ENCODE measurements at regions not wholly inside any gene's neighbourhood (a gene's known extent, or its start where the extent isn't known, plus 50 kb on each side); places are given as distances from the start of the nearest gene placed in this dataset.

GRCh38 chr2:8215159-8215863 is 466.5 kb upstream of the ID2 start:
- Mint-ChIP-seq H3K27ac (no peak overlapping the region), H3K4me1 (ENCODE audit: low read depth) (peaks cover 25% of the 10 kb centered on the region), H3K27me3 (no peaks in the 10 kb centered on the region), H3K9me3 (no peaks in the 10 kb centered on the region), H3K4me3 (no peak overlapping the region), H3K36me3 (ENCODE audit: low read depth) (no peaks in the 10 kb centered on the region)
- intact Hi-C loops (cut with micrococcal nuclease) = no loop called here

GRCh38 chr2:8215982-8216381 is 465.9 kb upstream of the ID2 start:
- no peaks in the 10 kb centered on the region for H3K36me3 Mint-ChIP-seq (ENCODE audit: low read depth)
- H3K4me1 Mint-ChIP-seq (ENCODE audit: low read depth) = peaks cover 25% of the 10 kb centered on the region
- no peaks in the 10 kb centered on the region for H3K9me3 Mint-ChIP-seq
- H3K27me3 Mint-ChIP-seq = no peaks in the 10 kb centered on the region
- H3K4me3 Mint-ChIP-seq = no peak overlapping the region
- no peak overlapping the region for H3K27ac Mint-ChIP-seq
- intact Hi-C loops (cut with micrococcal nuclease) = no loop called here

- intact Hi-C loops (cut with micrococcal nuclease) = no loop called here
- H3K27me3 Mint-ChIP-seq = no peaks in the 10 kb centered on the region
- H3K9me3 Mint-ChIP-seq = no peaks in the 10 kb centered on the region
Observed at GRCh38 chr2:8216397-8216796, 465.5 kb upstream of the ID2 start.

GRCh38 chr2:8217468-8218030 is 464.3 kb upstream of the ID2 start:
- Mint-ChIP-seq H3K36me3 (ENCODE audit: low read depth) (no peaks in the 10 kb centered on the region), H3K4me1 (ENCODE audit: low read depth) (peaks cover 25% of the 10 kb centered on the region), H3K9me3 (no peaks in the 10 kb centered on the region), H3K27me3 (no peaks in the 10 kb centered on the region), H3K4me3 (no peak overlapping the region), H3K27ac (no peak overlapping the region)
- intact Hi-C loops (cut with micrococcal nuclease) = no loop called here

More at GRCh38 chr2:8216397-8216796, 465.5 kb upstream of the ID2 start:
- H3K36me3 Mint-ChIP-seq (ENCODE audit: low read depth) = no peaks in the 10 kb centered on the region
- H3K27ac Mint-ChIP-seq = no peak overlapping the region
- peaks cover 25% of the 10 kb centered on the region for H3K4me1 Mint-ChIP-seq (ENCODE audit: low read depth)
- H3K4me3 Mint-ChIP-seq = no peak overlapping the region

- Mint-ChIP-seq H3K36me3 (ENCODE audit: low read depth) (no peaks in the 10 kb centered on the region), H3K4me1 (ENCODE audit: low read depth) (peaks cover 20% of the 10 kb centered on the region), H3K27me3 (no peaks in the 10 kb centered on the region), H3K9me3 (no peaks in the 10 kb centered on the region), H3K27ac (no peak overlapping the region), H3K4me3 (no peak overlapping the region)
- intact Hi-C loops (cut with micrococcal nuclease) = no loop called here
Observed at GRCh38 chr2:8219096-8219495, 462.8 kb upstream of the ID2 start.

- no peaks in the 10 kb centered on the region for H3K36me3 Mint-ChIP-seq (ENCODE audit: low read depth)
- no peak overlapping the region for H3K27ac Mint-ChIP-seq
- no peaks in the 10 kb centered on the region for H3K27me3 Mint-ChIP-seq
- H3K4me3 Mint-ChIP-seq = no peak overlapping the region
- intact Hi-C loops (cut with micrococcal nuclease) = no loop called here
- H3K9me3 Mint-ChIP-seq = no peaks in the 10 kb centered on the region
- peaks cover 15% of the 10 kb centered on the region for H3K4me1 Mint-ChIP-seq (ENCODE audit: low read depth)
Observed at GRCh38 chr2:8219631-8220355, 462.1 kb upstream of the ID2 start.

GRCh38 chr2:8222979-8223694 is 458.7 kb upstream of the ID2 start:
- intact Hi-C loops (cut with micrococcal nuclease) = no loop called here
- no peaks in the 10 kb centered on the region for H3K9me3 Mint-ChIP-seq

GRCh38 chr2:8223695-8224346 is 458.0 kb upstream of the ID2 start:
- Mint-ChIP-seq H3K4me3 (no peak overlapping the region), H3K4me1 (ENCODE audit: low read depth) (peaks cover 5% of the 10 kb centered on the region), H3K36me3 (ENCODE audit: low read depth) (no peaks in the 10 kb centered on the region), H3K27me3 (no peaks in the 10 kb centered on the region), H3K27ac (no peak overlapping the region), H3K9me3 (no peaks in the 10 kb centered on the region)
- intact Hi-C loops (cut with micrococcal nuclease) = no loop called here

More at GRCh38 chr2:8222979-8223694, 458.7 kb upstream of the ID2 start:
- H3K27me3 Mint-ChIP-seq = no peaks in the 10 kb centered on the region
- H3K4me1 Mint-ChIP-seq (ENCODE audit: low read depth) = peaks cover 5% of the 10 kb centered on the region
- H3K36me3 Mint-ChIP-seq (ENCODE audit: low read depth) = no peaks in the 10 kb centered on the region
- H3K4me3 Mint-ChIP-seq = no peak overlapping the region
- no peak overlapping the region for H3K27ac Mint-ChIP-seq

- no peaks in the 10 kb centered on the region for H3K9me3 Mint-ChIP-seq
- peak overlapping the region; percentile 0 for H3K27ac Mint-ChIP-seq
- H3K27me3 Mint-ChIP-seq = no peaks in the 10 kb centered on the region
- H3K36me3 Mint-ChIP-seq (ENCODE audit: low read depth) = no peaks in the 10 kb centered on the region
- H3K4me3 Mint-ChIP-seq = no peak overlapping the region
- H3K4me1 Mint-ChIP-seq (ENCODE audit: low read depth) = peaks cover 9% of the 10 kb centered on the region
- intact Hi-C loops (cut with micrococcal nuclease) = no loop called here
Observed at GRCh38 chr2:8224347-8225190, 457.3 kb upstream of the ID2 start.

- intact Hi-C loops (cut with micrococcal nuclease) = no loop called here
- no peaks in the 10 kb centered on the region for H3K27me3 Mint-ChIP-seq
- peaks cover 15% of the 10 kb centered on the region for H3K4me1 Mint-ChIP-seq (ENCODE audit: low read depth)
- H3K9me3 Mint-ChIP-seq = no peaks in the 10 kb centered on the region
- no peaks in the 10 kb centered on the region for H3K36me3 Mint-ChIP-seq (ENCODE audit: low read depth)
- no peak overlapping the region for H3K4me3 Mint-ChIP-seq
- H3K27ac Mint-ChIP-seq = no peak overlapping the region
Observed at GRCh38 chr2:8225266-8225665, 456.6 kb upstream of the ID2 start.

- Mint-ChIP-seq H3K4me3 (no peak overlapping the region), H3K9me3 (no peaks in the 10 kb centered on the region), H3K27me3 (no peaks in the 10 kb centered on the region), H3K4me1 (ENCODE audit: low read depth) (peaks cover 15% of the 10 kb centered on the region), H3K27ac (no peak overlapping the region), H3K36me3 (ENCODE audit: low read depth) (no peaks in the 10 kb centered on the region)
- intact Hi-C loops (cut with micrococcal nuclease) = no loop called here
Observed at GRCh38 chr2:8225798-8226197, 456.1 kb upstream of the ID2 start.

- peak overlapping the region; percentile 51 for H3K4me3 Mint-ChIP-seq
- intact Hi-C loops (cut with micrococcal nuclease) = no loop called here
Observed at GRCh38 chr2:8229546-8229986, 452.3 kb upstream of the ID2 start.

GRCh38 chr2:8230466-8230865 is 451.4 kb upstream of the ID2 start:
- H3K27me3 Mint-ChIP-seq = peaks cover 3% of the 10 kb centered on the region
- intact Hi-C loops (cut with micrococcal nuclease) = no loop called here

More at GRCh38 chr2:8229546-8229986, 452.3 kb upstream of the ID2 start:
- H3K36me3 Mint-ChIP-seq (ENCODE audit: low read depth) = no peaks in the 10 kb centered on the region
- peaks cover 24% of the 10 kb centered on the region for H3K4me1 Mint-ChIP-seq (ENCODE audit: low read depth)
- H3K27me3 Mint-ChIP-seq = no peaks in the 10 kb centered on the region
- H3K27ac Mint-ChIP-seq = peak overlapping the region; percentile 82
- no peaks in the 10 kb centered on the region for H3K9me3 Mint-ChIP-seq

More at GRCh38 chr2:8230466-8230865, 451.4 kb upstream of the ID2 start:
- no peaks in the 10 kb centered on the region for H3K9me3 Mint-ChIP-seq
- H3K36me3 Mint-ChIP-seq (ENCODE audit: low read depth) = no peaks in the 10 kb centered on the region
- H3K27ac Mint-ChIP-seq = no peak overlapping the region
- H3K4me1 Mint-ChIP-seq (ENCODE audit: low read depth) = peaks cover 33% of the 10 kb centered on the region
- H3K4me3 Mint-ChIP-seq = no peak overlapping the region

Data from dendritic cell treated with granulocyte-macrophage colony-stimulating factor and Interleukin-4, amounts not matched to agents 40 ng/mL and 50 ng/mL, for 4 days (primary cell).